ENCODE measurements at regions not wholly inside any gene's neighbourhood (a gene's known extent, or its start where the extent isn't known, plus 50 kb on each side); places are given as distances from the start of the nearest gene placed in this dataset.

GRCh38 chr10:21311426-21311825 lies 214.1 kb downstream of the SKIDA1 start:
- FAIRE-seq (no peak), DNase-seq (ENCODE audit: insufficient read length, low spot score) (no peak)
- no peak for TF ChIP-seq POLR2A (IDR thresholded peaks at IDR 0.05; ENCODE audit: low read depth, low read length)

- FAIRE-seq, result no peak
- no peak for DNase-seq (ENCODE audit: insufficient read length, low spot score)
- no peak for TF ChIP-seq POLR2A (IDR thresholded peaks at IDR 0.05; ENCODE audit: low read depth, low read length)
Measured at GRCh38 chr10:21309427-21309826, 216.1 kb downstream of the SKIDA1 start.

- FAIRE-seq (no peak), DNase-seq (ENCODE audit: insufficient read length, low spot score) (no peak)
- no peak for TF ChIP-seq POLR2A (IDR thresholded peaks at IDR 0.05; ENCODE audit: low read depth, low read length)
Measured at GRCh38 chr10:21308946-21309345, 216.5 kb downstream of the SKIDA1 start.

GRCh38 chr10:21308018-21308417 lies 217.5 kb downstream of the SKIDA1 start:
- no peak for TF ChIP-seq POLR2A (IDR thresholded peaks at IDR 0.05; ENCODE audit: low read depth, low read length)
- DNase-seq (ENCODE audit: insufficient read length, low spot score) (no peak), FAIRE-seq (no peak)

GRCh38 chr10:21304608-21305007 lies 220.9 kb downstream of the SKIDA1 start:
- TF ChIP-seq POLR2A (IDR thresholded peaks at IDR 0.05; ENCODE audit: low read depth, low read length), result no peak
- no peak for FAIRE-seq
- no peak for DNase-seq (ENCODE audit: insufficient read length, low spot score)

GRCh38 chr10:21304198-21304597 lies 221.3 kb downstream of the SKIDA1 start:
- no peak for TF ChIP-seq POLR2A (IDR thresholded peaks at IDR 0.05; ENCODE audit: low read depth, low read length)
- no peak for DNase-seq (ENCODE audit: insufficient read length, low spot score)
- FAIRE-seq, result no peak

- TF ChIP-seq POLR2A (IDR thresholded peaks at IDR 0.05; ENCODE audit: low read depth, low read length), result no peak
- DNase-seq (ENCODE audit: insufficient read length, low spot score) (no peak), FAIRE-seq (no peak)
Measured at GRCh38 chr10:21300551-21300950, 224.9 kb downstream of the SKIDA1 start.

GRCh38 chr10:21299330-21299729 lies 226.2 kb downstream of the SKIDA1 start:
- no peak for TF ChIP-seq POLR2A (IDR thresholded peaks at IDR 0.05; ENCODE audit: low read depth, low read length)
- DNase-seq (ENCODE audit: insufficient read length, low spot score) (no peak), FAIRE-seq (no peak)

GRCh38 chr10:21298701-21299100 lies 226.8 kb downstream of the SKIDA1 start:
- no peak for DNase-seq (ENCODE audit: insufficient read length, low spot score)
- TF ChIP-seq POLR2A (IDR thresholded peaks at IDR 0.05; ENCODE audit: low read depth, low read length), result no peak
- no peak for FAIRE-seq

GRCh38 chr10:21297603-21298383 lies 227.7 kb downstream of the SKIDA1 start:
- TF ChIP-seq POLR2A (IDR thresholded peaks at IDR 0.05; ENCODE audit: low read depth, low read length), result no peak
- FAIRE-seq (no peak), DNase-seq (ENCODE audit: insufficient read length, low spot score) (no peak)

GRCh38 chr10:21296575-21297355 lies 228.7 kb downstream of the SKIDA1 start:
- FAIRE-seq, result no peak
- TF ChIP-seq POLR2A (IDR thresholded peaks at IDR 0.05; ENCODE audit: low read depth, low read length), result no peak
- DNase-seq (ENCODE audit: insufficient read length, low spot score), result no peak

- no peak for FAIRE-seq
- DNase-seq (ENCODE audit: insufficient read length, low spot score), result no peak
- TF ChIP-seq POLR2A (IDR thresholded peaks at IDR 0.05; ENCODE audit: low read depth, low read length), result no peak
Measured at GRCh38 chr10:21293518-21294356, 231.7 kb downstream of the SKIDA1 start.

GRCh38 chr10:21292763-21293517 lies 232.5 kb downstream of the SKIDA1 start:
- TF ChIP-seq POLR2A (IDR thresholded peaks at IDR 0.05; ENCODE audit: low read depth, low read length), result no peak
- DNase-seq (ENCODE audit: insufficient read length, low spot score), result peak; percentile 64
- FAIRE-seq, result peak; percentile 96

Measured in H54 (cell line).